ENCODE measurements at regions not wholly inside any gene's neighbourhood (a gene's known extent, or its start where the extent isn't known, plus 50 kb on each side); places are given as distances from the start of the nearest gene placed in this dataset.

DNA sequence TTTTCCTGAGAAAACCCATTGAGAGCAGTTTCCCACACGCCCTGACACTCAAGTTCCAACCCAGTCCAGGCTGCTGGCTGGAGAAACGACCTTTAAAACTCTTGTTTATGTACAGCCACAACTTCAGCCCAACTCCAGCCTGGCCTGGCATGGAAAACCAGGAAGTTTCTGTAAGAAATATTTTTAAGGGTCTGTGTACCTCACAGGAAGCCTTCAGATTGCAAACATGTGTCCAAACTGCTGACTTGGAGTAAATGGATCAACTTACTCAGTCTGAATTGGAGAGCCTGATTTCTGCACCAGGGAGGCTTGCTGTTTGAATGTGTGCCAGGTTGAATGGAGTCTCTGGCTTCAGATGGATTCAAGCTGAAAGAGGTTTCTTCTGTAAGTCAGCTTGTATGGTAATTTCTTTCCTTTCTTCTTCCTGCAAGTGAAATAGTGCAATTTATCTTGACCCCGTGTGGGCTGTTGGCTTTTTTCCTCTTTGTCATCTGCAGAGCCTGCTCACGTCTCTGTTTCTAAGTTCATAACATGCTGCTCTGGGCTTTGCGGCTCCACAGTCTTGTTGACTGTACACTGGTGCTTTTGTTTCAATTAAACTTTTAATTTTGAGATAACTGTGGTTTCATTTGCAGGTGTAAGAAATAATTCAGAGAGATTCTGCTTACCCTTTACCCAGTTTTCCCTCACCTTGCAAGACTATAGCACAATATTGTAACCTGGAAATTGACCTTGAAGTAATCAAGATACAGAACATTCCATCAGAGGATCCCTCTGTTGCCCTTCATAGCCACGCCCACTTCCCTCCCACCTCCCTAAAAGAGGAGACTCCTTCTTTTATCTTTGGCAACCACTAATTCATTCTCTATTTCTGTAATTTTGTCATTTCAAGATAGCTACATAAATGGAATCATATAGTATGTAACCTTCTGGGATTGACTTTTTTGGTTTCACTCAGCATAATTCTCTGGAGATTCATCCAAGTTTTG, 109.7 kb upstream of the PRMT8 start:
- H3K18ac ChIP-seq (ENCODE audit: insufficient read length, low read depth, low read length), result no peak overlapping the region
- H3K23ac ChIP-seq (ENCODE audit: insufficient read length, low read depth, low read length), result no peak overlapping the region
- no peak overlapping the region for H4K5ac ChIP-seq (ENCODE audit: insufficient read length, low read depth, low read length)
- H3K79me2 ChIP-seq (ENCODE audit: insufficient read depth, low read length), result no peaks in the 10 kb centered on the region
- H2BK15ac ChIP-seq (ENCODE audit: low read depth, low read length), result no peak overlapping the region
- H2BK120ac ChIP-seq (ENCODE audit: low read depth, low read length, poor library complexity, severe bottlenecking), result no peak overlapping the region
- H2BK12ac ChIP-seq (ENCODE audit: insufficient read length, low read depth, low read length), result no peak overlapping the region
- H3K23me2 ChIP-seq (ENCODE audit: insufficient read length, low read depth, low read length, poor library complexity, severe bottlenecking), result no peaks in the 10 kb centered on the region
- H4K8ac ChIP-seq (replicated peaks; ENCODE audit: insufficient read length, low read depth, low read length), result no peak overlapping the region
- no peak overlapping the region for H3T11ph ChIP-seq (ENCODE audit: low read length)
- no peak overlapping the region for H2AFZ ChIP-seq (ENCODE audit: low read length)
- H3K14ac ChIP-seq (ENCODE audit: insufficient read depth, low read length), result no peak overlapping the region
- Mint-ChIP-seq H3K4me3 (no peak overlapping the region), H3K27ac (no peak overlapping the region; a peak in 1 of 7 replicates), H3K4me1 (peaks cover 4 to 7% of the 10 kb centered on the region in 2 experiments), H3K36me3 (ENCODE audit: insufficient read depth in 1 of 3, low read depth in 3 of 3) (no peaks in the 10 kb centered on the region), H3K9me3 (no peaks in the 10 kb centered on the region; a peak in 1 of 5 replicates), H3K27me3 (ENCODE audit: low read depth) (peaks cover 9% of the 10 kb centered on the region)
- H3K27ac ChIP-seq (ENCODE audit: insufficient read length, low read depth, low read length), result no peak overlapping the region
- no peak overlapping the region for H3K4me2 ChIP-seq (ENCODE audit: insufficient read depth, insufficient read length, low read length)
- H3K79me1 ChIP-seq (ENCODE audit: insufficient read depth, low read depth, low read length, poor library complexity, severe bottlenecking), result no peaks in the 10 kb centered on the region
- no peaks in the 10 kb centered on the region for H3K9me3 ChIP-seq (ENCODE audit: control insufficient read depth, low read depth, low read length)
- no peak for DNase-seq
- no peak for TF ChIP-seq CTCF (conservative IDR thresholded peaks at IDR 0.05)
- no peak overlapping the region for H4K91ac ChIP-seq (ENCODE audit: insufficient read length, low read depth, low read length)
- no peak overlapping the region for H2BK20ac ChIP-seq (ENCODE audit: low read depth, low read length, poor library complexity, severe bottlenecking)
- no peak overlapping the region for H3K56ac ChIP-seq (ENCODE audit: insufficient read length, low read depth, low read length)
- no peaks in the 10 kb centered on the region for H3K27me3 ChIP-seq (ENCODE audit: insufficient read depth, low read length)
- no peak overlapping the region for H3K4ac ChIP-seq (ENCODE audit: low read depth, low read length)
- whole genome bisulfite sequencing (ENCODE audit: extremely low coverage, insufficient read length, low lambda C conversion rate), result no CpG with 5 or more reads among the region's 6 CpGs
- no peaks in the 10 kb centered on the region for H3K4me1 ChIP-seq (ENCODE audit: insufficient read depth, low read length)
- H3K9ac ChIP-seq (ENCODE audit: extremely low read depth, insufficient read length, low read length), result no peak overlapping the region
- H2AK5ac ChIP-seq (ENCODE audit: insufficient read length, low read length), result no peak overlapping the region
- H2BK5ac ChIP-seq (ENCODE audit: insufficient read length, low read length), result no peak overlapping the region
- H4K20me1 ChIP-seq (ENCODE audit: control insufficient read depth, insufficient read depth, insufficient read length), result no peaks in the 10 kb centered on the region
